Kidney glomerular epithelial cell (primary cell): ENCODE measurements at regions not wholly inside any gene's neighbourhood (a gene's known extent, or its start where the extent isn't known, plus 50 kb on each side); places are given as distances from the start of the nearest gene placed in this dataset.

Experiments used
- DNase-seq: peaks from one replicate; lab custom pipeline; 2025; lab: John Stamatoyannopoulos, UW

DNA sequence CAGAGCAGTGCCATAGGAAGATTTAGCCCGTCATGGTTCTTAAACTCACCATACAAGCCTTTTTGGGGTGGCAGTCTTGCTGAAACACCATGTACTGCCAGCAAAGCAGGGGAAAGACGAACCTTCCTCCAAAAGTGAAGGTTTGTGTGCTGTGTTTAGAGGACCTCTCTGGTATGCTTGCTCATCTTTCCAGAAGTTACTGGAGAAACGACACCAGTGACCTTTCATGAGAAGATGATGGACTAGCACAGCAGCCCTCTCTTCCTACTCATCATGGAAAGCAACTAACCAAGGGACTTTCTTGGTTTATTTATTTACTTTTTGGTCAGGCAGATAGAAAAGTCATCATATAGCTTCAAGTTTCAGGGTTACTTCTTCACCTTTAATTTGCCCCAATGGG lies 247.4 kb downstream of the PTEN start:
- no peak for DNase-seq

DNA sequence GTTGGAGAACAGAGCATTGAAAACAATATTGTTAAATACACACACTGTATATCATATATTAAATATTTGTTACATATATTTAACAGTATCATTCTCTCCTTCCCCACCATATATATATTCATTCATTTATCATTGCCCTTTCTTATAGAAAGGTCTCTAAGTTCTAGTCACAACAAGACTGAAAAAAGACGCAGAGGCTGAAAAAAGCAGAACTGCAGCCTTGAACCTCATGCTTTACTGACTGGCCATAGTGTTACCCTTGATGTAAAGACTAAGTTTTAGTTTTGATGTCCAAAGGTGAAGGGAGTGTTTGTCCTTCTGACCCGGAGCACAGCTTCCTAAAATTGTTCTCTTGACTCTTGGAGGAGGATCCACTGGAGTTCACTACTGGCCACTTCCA lies 247.9 kb downstream of the PTEN start:
- DNase-seq, result no peak

DNA sequence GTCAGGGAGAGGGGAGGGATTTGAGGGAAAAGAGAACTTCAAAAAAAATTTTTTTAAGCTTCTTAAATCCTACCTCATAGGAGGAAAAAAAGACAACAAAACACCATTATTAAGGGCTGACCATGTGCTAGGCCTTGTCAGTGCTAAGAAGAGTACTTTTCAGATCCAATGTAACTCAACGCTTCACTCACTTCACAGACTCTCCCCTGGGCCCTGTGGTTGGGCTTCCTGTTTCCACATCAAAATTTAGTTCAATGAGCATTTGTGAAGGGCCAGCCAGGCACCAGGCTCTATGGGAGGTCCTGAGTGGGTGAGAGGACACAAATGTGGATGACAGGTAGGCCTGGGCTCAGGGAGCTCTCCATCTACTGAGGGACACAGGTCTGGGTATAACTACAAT lies 249.8 kb downstream of the PTEN start:
- DNase-seq, result no peak

DNA sequence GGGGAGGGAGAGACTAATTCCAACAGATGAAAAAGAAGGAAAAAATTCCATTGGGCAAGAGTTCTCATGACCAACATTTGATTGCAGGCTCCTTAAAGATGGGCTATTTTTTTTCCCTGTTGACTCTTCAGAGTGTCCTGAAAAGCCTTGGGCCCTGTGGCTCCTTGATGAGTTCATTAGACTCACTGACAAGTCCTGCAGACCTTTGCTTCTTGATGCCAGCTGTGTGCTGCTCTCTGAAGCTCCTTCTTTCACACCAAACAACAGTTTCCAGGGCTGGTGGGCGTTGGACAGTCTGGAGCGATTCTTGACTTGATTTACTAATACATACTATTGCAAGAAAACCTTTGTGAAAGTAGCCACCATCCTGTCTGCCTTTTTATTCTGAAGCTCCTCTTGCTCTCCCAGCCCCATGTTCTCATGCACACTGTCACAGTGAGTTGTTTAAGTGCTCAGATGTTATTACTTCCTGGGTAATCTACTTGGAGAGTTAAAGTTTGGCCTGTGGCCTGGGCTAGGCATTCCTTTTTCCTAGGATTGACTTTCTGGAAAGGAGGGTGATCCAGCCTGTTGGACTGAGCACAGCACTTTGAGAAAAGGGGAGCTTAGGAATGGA lies 250.3 kb downstream of the PTEN start:
- no peak for DNase-seq

DNA sequence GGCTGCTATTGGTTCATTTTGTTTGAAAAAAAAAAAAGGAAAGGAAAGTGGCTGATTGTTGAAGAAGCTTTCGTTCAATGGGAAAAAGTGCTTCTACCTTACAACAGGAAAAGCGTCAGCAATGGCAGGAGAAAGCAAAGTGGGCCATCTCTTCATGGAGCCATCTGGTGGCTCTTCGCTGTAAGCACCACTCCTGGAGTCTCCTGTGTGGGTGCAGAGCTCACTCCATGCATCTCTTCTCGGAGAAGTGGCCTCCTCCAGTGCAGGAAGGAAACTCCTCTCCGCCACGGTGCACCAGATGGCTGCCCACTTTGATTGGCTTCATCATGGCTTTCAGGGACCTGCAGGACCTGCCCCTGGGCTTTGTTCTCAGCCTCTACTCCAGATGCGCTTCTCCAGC lies 250.9 kb downstream of the PTEN start:
- no peak for DNase-seq

DNA sequence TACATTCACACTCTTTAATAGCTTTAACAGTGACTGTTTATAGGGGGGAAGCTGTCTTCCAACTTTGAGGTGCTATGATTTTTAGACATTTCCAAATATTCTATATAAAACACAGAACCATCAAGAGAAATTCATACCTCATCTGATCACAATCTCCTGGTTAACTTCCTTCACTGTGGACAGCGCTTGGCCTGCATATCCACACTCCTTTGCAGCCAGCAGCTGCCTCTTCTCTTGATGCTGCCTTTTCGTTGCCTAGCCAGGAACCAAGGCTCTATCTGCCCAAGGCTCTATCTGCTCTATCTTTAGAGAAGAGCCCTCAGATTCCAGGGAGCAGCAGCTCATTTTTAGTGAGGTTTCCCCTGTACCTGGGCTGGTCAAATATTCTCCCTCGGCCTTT lies 252.0 kb downstream of the PTEN start:
- DNase-seq, result no peak

DNA sequence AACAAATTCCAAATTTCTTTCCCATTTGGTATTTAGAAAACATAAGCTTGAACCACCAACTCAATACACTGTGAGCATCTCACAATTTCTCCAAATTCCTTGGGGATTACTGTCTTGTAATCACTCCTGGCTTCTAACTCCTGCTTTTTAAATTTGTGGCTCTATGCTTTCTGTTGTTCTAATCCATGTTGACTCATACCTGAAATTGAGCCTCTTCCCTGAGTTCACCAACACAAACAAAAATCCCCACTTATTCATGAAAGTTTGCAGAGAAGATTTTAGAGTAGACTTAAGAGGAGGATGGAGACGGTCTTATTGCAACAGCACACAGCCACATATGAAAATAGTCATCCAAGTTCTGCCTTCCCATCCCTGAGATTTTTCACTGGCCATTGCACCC lies 252.5 kb downstream of the PTEN start:
- DNase-seq, result no peak

DNA sequence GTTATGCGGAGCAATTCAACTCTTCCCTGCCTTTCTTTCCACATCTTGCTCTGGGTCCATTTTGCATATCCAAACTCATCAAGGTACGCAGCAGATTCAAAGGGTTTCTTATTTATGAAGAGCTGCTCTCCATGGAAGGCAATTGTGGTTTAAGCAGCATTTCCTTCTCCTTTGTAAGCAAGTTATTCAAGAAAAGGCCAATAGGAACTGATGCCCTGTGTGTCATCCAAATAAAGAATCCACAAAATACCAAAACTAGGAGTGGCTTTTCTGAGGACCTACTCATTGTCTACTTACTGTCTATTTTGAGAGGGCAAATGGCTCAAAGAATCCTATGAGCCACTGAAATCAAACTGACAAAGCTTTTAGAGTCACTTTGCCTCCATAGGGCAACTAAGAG lies 253.1 kb downstream of the PTEN start:
- no peak for DNase-seq

DNA sequence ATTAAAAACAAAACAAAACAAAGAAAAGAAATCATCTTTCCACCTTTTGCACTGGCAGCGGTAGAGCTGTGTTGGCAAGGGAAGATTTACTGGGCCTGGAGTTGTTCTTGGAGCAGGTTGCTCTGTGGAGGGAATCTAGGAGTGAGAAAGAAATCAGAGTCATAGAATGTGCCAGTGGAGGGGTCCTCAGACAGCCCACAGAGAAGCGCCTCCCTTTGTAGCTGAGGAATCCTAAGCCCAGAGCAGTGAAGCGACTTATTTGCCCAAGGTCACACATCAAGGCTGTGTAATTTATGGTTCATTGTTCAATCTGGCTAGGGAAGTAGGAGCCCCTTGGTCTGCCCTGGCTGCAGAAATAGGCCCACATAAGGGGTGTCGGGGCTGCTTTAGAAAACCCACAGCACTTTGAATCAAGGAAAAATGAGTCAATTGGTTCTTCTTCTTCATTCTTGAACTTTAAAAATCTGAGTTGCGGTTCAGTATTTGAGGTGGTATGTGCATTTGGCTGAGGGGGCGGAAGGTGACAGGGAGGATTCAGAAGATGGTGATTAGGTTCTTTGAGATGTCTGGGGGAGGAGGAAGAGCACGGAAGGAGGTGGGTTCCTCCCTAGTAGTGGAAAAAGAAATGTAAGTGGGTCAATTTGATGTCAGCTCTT lies 253.7 kb downstream of the PTEN start:
- DNase-seq, result no peak

DNA sequence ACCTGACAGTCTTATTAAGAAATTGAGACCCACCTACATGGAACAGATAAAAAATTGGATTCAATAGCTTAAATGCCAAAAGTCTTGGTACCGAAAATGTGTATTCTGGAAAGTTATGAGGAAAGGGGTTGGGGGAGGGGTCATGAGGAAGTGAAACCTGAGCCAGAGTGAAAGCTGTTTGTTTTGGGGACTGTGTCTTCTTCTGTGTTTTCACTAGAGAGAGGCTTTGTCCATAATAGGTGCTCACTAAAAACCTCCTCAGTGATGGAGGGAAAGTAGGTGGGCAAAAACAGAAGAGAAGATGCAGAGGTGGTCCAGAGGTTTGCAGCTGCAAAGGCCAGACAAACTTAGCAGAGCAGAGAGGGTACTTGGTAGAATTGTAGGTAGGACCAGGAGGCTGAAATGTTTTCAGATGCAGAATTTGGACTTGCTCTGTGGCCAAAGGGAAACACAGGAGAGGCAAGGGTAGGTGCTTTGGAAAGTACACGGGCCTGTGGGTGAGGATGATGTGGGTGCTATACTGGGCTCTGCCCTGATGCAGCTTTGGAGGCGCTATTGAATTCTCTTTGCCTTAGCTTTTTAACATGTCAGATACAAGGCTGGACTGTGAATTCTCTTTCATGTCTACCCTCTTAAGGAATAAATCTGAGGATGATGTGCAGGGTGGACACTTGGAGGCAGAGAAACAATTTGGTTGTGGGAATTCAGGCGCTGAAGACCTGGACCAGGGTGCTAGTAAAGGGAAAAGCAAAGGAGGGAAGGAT lies 254.6 kb downstream of the PTEN start:
- DNase-seq, result no peak

DNA sequence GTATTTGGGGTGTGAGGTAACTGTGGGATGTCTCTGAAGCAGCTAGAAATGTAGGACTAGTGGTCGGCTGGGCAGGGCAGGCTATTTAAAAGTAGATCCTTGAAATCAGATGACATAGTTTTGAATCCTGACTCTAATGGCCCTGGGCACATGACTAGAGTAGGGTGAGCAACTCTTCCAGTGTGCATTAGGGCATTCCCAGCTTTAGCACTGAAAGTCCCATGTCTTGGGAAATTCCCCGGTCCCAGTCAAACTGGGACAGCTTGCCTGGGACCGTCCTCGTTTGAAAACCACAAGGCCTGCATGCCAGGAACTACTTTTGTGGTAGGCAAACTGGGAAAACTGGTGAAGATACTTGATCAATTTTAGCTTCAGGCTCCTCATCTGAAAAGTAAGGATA lies 255.3 kb downstream of the PTEN start:
- DNase-seq, result no peak

DNA sequence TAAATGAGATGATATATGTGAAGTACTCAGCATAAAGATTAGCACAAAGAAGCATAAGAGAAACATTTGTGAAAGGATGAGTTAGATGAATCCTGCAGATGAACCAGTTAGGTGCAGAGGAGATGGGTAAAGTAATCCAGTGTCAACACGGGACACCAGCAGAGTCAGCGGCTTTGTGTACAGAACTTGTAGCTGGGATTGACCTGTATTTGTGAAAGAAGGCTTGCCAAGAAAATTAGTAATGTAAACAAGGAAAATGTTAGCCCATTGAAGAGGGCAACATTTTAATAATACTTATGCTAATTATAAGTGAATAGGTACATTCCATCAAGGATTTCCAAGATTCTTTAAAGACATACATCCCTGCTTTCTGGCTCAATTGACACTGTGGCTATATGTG lies 255.7 kb downstream of the PTEN start:
- no peak for DNase-seq

DNA sequence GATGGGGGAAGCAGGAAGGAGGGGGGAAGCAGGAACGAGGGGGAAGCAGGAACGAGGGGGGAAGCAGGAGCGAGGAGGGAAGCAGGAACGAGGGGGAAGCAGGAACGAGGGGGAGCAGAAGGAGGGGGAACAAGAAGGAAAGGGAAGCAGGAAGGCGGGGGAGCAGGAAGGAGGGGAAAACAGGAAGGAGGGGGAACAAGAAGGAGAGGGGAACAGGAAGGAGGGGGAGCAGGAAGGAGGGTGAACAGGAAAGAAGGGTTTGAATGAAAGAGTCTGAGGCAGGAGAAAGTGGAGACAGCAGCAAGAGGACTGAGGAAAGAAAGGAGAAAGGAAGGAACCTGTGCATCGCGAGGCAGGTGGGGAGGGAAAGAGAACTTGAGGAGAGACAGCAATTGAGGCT lies 256.6 kb downstream of the PTEN start:
- no peak for DNase-seq

DNA sequence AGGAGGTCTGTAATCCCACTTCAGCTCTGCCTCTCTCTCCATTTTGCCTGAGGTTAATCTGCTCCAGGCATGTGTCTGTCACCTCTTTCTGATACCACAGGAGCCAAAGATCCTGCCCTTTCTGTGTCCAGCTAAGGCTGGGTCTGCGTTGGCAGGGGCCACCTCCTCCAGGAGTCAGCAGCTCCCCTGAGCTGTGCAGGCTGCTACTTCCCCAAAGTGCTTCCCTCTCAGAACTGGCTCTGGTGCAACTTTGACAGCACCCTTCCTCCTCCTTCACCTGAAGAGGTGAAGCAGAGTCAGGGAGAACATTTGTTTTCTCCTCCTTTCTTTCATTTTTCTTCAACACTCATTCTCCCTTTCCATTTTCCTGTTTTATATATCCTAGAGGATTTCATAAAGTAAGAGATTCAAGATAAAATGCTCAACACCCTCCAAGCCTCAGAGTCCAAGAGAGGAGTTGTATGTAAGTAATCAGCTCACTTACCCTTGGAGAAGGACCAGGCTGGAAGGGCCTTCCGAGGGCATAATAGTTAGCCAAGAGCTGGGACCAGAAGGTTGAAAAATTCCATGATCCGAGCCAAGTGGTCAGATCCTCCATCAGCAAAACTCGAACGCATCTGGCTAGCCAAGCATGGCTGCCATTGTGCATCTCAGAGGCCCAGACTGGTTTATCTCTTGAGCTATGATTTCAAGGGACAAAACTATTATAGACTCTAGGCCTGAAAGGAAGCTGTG lies 257.3 kb downstream of the PTEN start:
- DNase-seq, result no peak

DNA sequence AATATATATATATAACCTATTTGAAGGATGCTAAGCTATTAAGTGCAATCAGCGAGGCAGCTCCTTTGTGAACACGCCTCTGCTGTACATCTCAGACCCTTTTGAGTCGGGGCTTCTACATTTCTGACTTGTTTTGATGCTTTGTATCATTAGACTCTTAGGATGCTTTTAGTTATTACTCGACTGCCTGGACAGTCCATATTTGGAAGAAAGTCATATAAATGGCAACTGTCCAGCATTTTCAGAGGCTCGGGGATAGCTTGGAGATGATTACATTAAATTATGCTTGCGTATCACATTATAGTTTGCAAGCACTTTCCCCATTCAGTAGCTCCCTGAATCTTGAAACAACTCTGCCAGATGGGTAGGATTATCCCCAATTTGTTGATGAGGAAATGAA lies 257.9 kb downstream of the PTEN start:
- no peak for DNase-seq

DNA sequence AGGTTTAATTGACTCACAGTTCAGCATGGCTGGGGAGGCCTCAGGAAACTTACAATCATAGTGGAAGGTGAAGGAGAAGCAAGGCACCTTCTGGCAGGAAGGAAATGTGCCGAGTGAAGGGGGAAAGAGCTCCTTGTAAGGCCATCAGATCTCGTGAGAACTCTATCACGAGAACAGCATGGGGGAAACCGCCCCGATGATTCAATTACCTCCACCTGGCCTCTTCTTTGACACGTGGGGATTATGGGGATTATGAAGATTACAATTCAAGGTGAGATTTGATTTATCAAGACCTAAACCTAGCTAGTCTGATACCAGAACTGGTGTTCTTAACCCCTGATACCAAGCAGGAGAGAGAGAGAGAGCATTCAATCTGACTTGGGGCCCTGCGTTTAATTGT lies 258.7 kb downstream of the PTEN start:
- no peak for DNase-seq

DNA sequence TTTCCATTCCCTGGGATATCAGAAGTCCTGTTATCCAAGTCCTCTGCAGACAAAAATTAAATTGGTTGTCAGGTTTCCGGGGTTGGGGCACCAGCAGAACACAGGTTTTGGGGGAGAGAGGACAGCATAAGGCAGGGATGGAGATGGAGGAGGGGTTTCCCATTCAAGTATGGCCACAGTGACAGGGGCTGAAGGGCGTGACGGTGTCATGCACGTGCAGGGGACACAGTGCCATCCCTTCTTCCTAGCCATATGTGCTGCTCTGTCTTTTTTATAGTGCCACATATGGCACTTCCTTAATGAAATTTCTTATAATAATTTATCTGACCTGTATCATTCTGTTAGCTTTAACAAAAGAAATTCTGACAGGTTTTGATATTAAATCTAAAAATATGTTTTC lies 259.2 kb downstream of the PTEN start:
- no peak for DNase-seq

DNA sequence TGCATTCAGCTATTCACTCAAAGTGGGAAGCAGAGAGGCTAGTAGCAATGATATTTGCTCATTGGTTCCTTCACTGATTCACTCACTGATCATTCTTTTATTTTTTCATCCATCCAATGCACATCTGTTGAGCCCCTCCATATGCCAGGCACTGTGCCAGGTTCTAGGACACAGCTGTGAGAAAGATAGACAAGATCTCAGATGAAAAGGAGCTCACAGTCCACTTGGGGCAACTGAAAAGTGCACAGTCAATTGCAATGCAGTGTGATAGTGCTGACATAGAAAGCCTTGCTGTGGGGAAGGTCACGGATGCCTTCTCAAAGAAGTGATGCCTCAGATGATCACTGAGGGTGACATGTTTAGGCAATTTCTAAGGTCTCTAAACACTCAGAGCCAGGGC lies 262.3 kb downstream of the PTEN start:
- no peak for DNase-seq

DNA sequence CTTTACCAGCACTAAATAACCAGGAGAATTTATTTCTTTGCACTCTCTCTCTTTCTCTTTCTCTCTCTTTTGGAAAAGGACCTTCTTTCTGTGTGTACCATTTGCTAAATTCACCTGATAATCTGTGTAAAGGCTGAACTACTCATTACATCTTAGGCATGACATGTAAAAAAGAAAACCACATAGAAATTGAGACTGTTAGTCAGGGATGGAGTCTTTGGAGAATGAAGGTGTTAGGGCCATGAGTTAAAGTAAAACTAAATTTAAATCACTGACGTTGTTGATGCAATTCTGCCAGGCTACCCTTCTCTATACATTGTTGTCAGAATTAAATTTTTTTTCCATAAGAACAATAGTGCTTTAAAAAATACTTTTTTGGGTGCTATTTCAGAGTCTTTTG lies 263.3 kb downstream of the PTEN start:
- no peak for DNase-seq

DNA sequence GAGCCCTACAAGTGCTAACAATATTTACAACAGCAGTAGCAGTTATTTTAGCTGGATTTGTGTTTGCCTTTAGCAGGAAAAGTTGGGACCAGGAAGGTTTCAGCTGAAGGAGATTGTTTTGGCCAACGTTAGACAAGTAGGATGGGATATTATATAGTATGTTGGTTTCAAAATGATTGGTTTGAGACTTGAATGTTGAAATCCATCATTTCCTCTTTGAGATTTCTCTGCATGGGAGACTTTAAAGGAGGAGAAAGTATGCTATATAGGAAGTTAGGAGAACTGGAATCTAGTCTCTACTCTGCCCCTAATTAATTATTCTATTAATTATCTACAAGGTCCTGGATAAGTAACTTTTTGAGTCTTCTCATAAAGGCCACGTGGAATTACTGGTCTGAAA lies 263.8 kb downstream of the PTEN start:
- DNase-seq, result no peak

DNA sequence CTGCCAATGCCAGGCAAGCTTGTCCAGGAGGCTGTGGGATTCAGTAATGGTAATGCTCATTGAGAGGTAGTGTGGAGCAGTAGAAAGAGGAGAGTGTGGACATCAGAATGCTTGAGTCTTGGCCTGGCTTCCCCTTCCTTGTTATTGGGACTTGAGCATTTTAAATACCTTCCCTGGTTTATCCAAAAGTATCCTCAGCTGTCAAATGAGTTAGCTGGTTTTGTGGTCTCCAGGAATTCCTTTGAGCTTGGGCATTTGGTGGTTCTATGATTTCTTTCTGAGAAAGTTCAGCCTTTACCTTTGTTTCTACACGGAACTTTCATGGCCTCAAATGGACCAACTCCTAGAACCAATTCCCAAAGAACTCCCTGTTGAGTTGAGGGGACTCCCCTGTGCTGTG lies 264.3 kb downstream of the PTEN start:
- no peak for DNase-seq

DNA sequence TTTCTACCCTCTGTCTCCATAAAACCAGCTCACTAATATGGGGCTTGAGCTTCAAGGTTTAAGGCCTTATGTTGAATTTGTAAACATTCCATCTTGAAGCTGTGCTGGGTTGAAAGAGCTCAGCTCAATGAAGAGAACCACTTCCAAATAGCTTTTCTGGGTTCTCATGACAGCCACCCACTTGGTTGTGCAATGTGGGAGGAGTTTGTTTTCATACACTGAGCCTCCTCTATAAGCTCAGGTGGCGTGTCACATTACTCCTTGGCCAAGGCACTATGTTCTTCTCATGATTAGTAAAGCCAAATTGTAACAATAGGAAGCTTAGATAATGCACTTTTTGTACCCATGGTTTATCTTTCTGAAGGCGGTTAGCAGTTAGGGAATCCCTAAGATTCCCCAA lies 265.6 kb downstream of the PTEN start:
- DNase-seq, result no peak

DNA sequence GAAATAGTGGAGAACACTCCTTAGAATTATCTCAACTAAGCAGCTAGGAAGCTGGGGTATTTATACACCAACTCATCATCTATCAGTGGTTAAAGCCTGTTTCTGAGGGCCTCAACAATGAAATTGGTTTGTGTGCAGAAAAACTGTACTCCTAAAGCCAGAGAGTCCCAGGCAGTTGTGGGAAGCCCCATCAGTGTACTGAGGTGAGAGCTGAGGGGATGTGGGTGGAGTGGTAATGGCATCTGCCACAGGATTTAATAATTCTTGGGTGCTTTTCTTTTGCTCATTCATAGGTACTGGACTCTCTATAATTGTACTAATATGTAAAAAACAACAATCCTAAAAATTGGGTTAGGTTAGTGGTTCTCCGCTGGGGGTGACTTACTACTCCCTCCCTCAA lies 267.5 kb downstream of the PTEN start:
- DNase-seq, result no peak
